ENCODE measurements at regions not wholly inside any gene's neighbourhood (a gene's known extent, or its start where the extent isn't known, plus 50 kb on each side); places are given as distances from the start of the nearest gene placed in this dataset.

- no peaks in the 10 kb centered on the region for H3K27me3 ChIP-seq
- TF ChIP-seq CTCF (IDR thresholded peaks at IDR 0.05) = no peak
- no peaks in the 10 kb centered on the region for H3K9me3 ChIP-seq
- DNase-seq (ENCODE audit: low spot score) = no peak
- no peak overlapping the region for H3K4me3 ChIP-seq
- H3K4me1 ChIP-seq = no peaks in the 10 kb centered on the region
- H3K36me3 ChIP-seq = no peaks in the 10 kb centered on the region
- no peak overlapping the region for H3K27ac ChIP-seq
Observed at GRCh38 chr5:72656756-72657513, 149.7 kb upstream of the ZNF366 start.

GRCh38 chr5:72656331-72656730 lies 149.1 kb upstream of the ZNF366 start:
- no peaks in the 10 kb centered on the region for H3K4me1 ChIP-seq
- no peaks in the 10 kb centered on the region for H3K27me3 ChIP-seq
- no peak for DNase-seq (ENCODE audit: low spot score)
- H3K27ac ChIP-seq = no peak overlapping the region
- no peak overlapping the region for H3K4me3 ChIP-seq
- H3K36me3 ChIP-seq = no peaks in the 10 kb centered on the region
- no peak for TF ChIP-seq CTCF (IDR thresholded peaks at IDR 0.05)
- H3K9me3 ChIP-seq = no peaks in the 10 kb centered on the region

GRCh38 chr5:72654231-72654630 lies 147.0 kb upstream of the ZNF366 start:
- Histone ChIP-seq H3K27me3 (no peaks in the 10 kb centered on the region), H3K4me1 (no peaks in the 10 kb centered on the region), H3K27ac (no peak overlapping the region), H3K36me3 (no peaks in the 10 kb centered on the region), H3K4me3 (no peak overlapping the region), H3K9me3 (no peaks in the 10 kb centered on the region)
- TF ChIP-seq CTCF (IDR thresholded peaks at IDR 0.05) = no peak
- DNase-seq (ENCODE audit: low spot score) = no peak

GRCh38 chr5:72653586-72653985 lies 146.4 kb upstream of the ZNF366 start:
- no peak for DNase-seq (ENCODE audit: low spot score)
- no peaks in the 10 kb centered on the region for H3K9me3 ChIP-seq
- H3K27ac ChIP-seq = no peak overlapping the region
- TF ChIP-seq CTCF (IDR thresholded peaks at IDR 0.05) = no peak
- H3K4me3 ChIP-seq = no peak overlapping the region
- no peaks in the 10 kb centered on the region for H3K27me3 ChIP-seq
- no peaks in the 10 kb centered on the region for H3K36me3 ChIP-seq
- no peaks in the 10 kb centered on the region for H3K4me1 ChIP-seq

- H3K36me3 ChIP-seq = no peaks in the 10 kb centered on the region
- H3K4me3 ChIP-seq = no peak overlapping the region
- H3K9me3 ChIP-seq = no peaks in the 10 kb centered on the region
- H3K4me1 ChIP-seq = no peaks in the 10 kb centered on the region
- H3K27me3 ChIP-seq = no peaks in the 10 kb centered on the region
- TF ChIP-seq CTCF (IDR thresholded peaks at IDR 0.05) = no peak
- no peak for DNase-seq (ENCODE audit: low spot score)
- no peak overlapping the region for H3K27ac ChIP-seq
Observed at GRCh38 chr5:72651779-72652178, 144.6 kb upstream of the ZNF366 start.

GRCh38 chr5:72651109-72651508 lies 143.9 kb upstream of the ZNF366 start:
- no peak for DNase-seq (ENCODE audit: low spot score)
- Histone ChIP-seq H3K4me3 (no peak overlapping the region), H3K4me1 (no peaks in the 10 kb centered on the region), H3K27me3 (no peaks in the 10 kb centered on the region), H3K9me3 (no peaks in the 10 kb centered on the region), H3K36me3 (no peaks in the 10 kb centered on the region), H3K27ac (no peak overlapping the region)
- no peak for TF ChIP-seq CTCF (IDR thresholded peaks at IDR 0.05)
